GM18868 (cell line): ENCODE measurements at regions not wholly inside any gene's neighbourhood (a gene's known extent, or its start where the extent isn't known, plus 50 kb on each side); places are given as distances from the start of the nearest gene placed in this dataset.
A peak's percentile ranks its signal among the peaks of the same experiment; 100 is the strongest.

Experiments used
- ATAC-seq: cut with Tn5 transposase; IDR thresholded peaks from one replicate; pipeline ENCODE4 v1.9.1; 2021; ENCODE audit warnings: mild to moderate bottlenecking, moderate library complexity; ENCODE audit not compliant: unreplicated experiment

- ATAC-seq = no peak
Observed at GRCh38 chr14:42113358-42114069, 506.8 kb downstream of the LRFN5 start.

- no peak for ATAC-seq
Observed at GRCh38 chr14:42112108-42112507, 505.4 kb downstream of the LRFN5 start.

DNA sequence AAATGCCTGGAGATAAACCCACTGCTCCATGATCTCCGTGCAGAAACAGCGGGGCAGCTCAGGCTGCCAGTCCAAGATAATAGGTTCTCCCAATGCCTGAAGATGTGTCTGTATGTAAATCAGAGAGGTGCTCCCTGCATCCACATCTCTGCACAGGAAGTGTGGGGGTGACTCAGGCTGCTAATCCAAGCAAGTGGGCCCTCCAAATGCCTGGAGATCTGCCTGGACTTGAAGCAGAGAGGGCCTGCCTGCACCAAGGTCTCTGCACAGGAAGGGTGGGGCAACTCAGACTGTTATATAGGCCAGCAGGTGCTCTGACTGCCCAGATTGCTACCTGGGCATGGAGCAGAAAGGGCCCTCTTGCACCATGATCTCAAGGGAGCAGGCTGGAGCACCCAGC lies 504.7 kb downstream of the LRFN5 start:
- no peak for ATAC-seq

DNA sequence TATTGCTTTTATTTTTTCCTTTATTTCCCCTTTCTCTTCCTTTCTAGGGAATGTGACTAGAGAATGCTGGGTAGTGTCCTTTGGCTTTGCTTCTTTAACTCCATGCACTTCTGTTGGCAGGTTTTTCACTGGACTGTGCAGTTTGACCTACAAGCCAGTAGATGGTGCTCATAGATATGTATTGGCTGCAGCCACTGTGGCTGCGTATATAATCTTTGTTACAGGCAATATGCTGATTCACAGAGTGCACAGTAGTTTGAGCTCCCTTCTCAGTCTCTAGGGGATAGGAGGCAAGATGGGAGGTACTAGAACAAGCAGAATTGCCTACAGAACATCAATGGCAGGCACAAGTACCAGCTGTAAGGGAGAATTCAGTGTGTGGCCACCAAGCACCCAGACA lies 503.5 kb downstream of the LRFN5 start:
- ATAC-seq = peak; percentile 90

DNA sequence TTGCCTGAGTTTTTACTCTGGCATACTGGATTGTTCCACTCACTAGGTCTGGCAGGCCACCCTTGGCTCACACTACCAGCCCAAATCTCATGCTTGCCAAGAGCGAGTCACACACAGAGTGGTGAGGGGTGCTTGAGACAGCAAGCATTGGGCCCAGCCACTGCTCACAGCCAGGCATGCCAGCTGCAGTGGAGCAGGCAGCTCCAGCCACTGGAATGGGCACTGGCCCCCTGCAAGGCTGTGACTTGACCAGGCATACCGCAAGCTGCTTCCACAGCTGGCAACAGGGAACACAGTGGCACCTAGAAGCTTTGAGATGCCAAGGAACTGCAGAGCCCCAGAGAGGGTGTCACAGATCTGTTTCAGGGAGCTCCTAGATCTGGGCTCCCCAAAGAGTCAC lies 488.5 kb downstream of the LRFN5 start:
- no peak for ATAC-seq

- no peak for ATAC-seq
Observed at GRCh38 chr14:42090122-42090521, 483.4 kb downstream of the LRFN5 start.

- no peak for ATAC-seq
Observed at GRCh38 chr14:42079911-42080310, 473.2 kb downstream of the LRFN5 start.

GRCh38 chr14:42078345-42078744 lies 471.7 kb downstream of the LRFN5 start:
- ATAC-seq = no peak

- ATAC-seq = no peak
Observed at GRCh38 chr14:42070031-42070430, 463.4 kb downstream of the LRFN5 start.

- no peak for ATAC-seq
Observed at GRCh38 chr14:42057111-42057510, 450.4 kb downstream of the LRFN5 start.

DNA sequence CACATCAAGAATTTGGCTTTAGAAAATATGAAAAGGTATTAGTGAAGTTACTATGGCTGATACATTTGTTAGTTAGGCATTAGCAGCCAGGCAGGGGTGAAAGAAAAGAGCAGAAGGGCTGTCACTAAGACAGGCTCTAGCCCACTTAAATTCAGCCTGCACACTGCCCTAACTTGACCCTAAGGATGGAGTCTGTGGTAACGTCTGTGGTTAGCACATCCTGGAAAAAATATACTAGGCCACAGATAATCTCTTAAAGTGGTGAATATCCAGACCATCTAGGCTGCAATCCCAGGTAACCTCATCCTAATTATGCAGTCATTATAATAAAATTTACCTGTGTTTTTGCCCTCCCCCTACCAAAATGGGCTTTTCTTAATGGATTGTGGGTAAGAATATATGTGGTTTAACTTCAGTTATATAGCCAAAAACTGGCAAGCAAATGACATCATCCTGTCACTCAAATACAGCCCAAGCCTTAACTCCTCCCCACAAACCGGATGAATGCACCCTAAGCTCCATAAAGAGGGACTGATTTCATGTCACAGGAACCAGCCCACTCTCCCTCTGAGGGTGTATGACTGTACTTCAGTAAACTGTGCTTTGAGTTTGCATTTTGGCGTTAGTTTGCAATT lies 440.9 kb downstream of the LRFN5 start:
- no peak for ATAC-seq

DNA sequence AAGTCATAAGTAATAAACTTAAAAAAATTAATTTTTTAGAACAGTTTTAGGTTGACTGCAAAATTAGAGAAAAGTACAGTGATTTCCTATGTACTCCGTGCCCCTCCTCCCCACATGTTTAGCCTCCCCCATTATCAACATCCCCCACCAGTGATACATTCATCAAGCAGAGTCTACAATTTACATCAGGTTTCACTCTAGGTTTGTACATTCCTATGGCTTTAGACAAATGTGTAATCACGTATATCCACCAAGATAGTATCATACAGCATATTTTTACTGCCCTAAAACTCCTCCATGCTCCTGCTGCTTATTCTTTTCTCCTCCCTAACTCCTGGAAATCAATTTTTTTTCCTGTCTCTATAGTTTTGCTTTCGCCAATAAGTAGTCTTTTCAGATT lies 438.7 kb downstream of the LRFN5 start:
- ATAC-seq = no peak

DNA sequence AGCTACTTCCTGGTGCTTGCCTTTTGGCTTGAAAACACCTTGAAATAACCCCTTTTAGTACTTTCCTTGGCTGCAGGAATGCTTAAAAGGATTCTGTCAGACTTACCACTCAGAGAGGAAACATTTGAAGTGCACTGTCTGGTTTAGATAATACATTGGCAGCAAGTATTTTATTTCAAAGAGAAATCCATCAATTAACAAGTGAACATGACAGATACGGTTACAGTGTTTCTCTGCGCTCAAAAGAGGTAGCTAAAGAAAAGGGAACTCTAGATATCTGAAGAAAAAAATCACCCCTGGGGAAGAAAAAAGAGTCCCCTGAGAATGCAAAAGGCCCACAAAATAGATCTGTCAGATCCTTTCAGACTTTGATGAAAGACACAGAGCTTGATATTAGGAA lies 421.9 kb downstream of the LRFN5 start:
- ATAC-seq = no peak

DNA sequence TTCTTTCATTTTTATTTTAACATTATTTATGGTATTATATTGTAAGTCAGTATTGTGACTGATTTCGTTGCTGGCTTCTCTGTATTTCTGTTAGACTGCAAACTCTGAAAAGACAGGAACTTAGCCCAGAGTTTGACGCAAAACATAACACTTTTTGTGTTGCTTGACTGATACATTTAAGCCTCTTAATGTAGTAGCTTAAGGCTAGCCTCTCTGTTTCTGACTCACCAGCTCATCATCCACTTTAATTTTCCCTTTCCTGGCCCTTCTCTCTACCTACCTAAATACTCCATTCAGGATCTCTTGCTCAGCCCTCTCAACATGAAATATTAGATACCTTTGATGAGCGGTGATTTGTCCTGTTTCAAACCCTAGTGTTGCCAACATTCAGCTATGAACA lies 420.6 kb downstream of the LRFN5 start:
- no peak for ATAC-seq

- ATAC-seq = no peak
Observed at GRCh38 chr14:42023452-42023851, 416.8 kb downstream of the LRFN5 start.

- ATAC-seq = no peak
Observed at GRCh38 chr14:42014301-42014700, 407.6 kb downstream of the LRFN5 start.

DNA sequence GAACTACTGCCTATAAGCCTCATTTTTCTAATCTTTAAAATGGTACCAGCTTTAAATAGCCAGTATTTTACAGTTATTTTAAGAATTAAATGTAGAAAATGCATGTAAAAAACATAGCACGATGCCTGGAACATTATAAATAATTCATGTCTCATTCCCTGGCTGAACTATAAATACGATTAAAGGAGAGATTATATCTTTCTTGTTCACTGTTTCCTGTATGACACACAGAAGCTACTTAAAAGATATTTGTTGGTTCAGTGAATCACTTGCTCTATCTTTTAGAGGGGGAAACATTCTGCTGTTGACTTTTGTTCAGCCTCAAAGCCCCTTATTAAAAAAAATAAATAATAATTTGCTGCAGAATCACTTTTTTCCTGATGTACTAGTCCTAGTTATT lies 406.9 kb downstream of the LRFN5 start:
- no peak for ATAC-seq

DNA sequence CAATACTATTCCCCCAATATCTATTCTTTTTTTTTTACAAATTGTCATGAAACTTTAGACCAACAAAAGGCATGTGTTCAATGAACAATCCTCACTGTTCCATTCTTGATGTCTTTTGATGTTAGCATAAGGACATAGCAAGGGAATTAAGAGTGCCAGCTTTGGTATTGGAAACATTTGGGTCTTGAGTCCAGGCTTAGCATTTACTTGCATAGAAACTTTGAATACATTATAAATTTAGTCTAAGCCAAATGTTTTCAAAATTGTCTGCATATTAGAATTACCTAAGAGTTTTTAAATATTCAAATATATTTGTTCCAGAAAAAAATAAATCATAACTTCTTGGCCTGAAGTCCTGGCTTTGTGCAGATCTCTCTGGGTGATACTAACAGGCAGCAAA lies 406.5 kb downstream of the LRFN5 start:
- no peak for ATAC-seq

GRCh38 chr14:42011221-42011620 lies 404.5 kb downstream of the LRFN5 start:
- peak; percentile 86 for ATAC-seq

GRCh38 chr14:42004321-42004720 lies 397.6 kb downstream of the LRFN5 start:
- no peak for ATAC-seq

DNA sequence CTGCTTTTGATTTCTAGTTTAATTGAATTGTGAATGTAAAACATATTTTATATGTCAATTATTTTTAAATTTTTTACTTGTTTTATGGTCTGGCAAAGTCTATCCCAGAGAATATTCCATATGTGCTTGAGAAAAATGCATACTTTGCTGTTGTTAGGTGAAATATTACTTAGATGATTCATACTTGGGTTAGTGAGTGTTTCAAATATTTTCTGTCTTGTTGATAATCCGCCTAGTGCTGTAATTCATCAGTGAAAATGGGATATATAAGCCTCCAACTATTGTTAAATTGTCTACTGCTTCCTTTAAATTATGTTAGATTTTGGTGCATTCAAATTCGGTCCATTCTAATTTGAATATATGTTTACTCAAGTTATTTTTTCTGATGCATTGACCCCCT lies 395.5 kb downstream of the LRFN5 start:
- ATAC-seq = no peak

- ATAC-seq = no peak
Observed at GRCh38 chr14:42001431-42001830, 394.8 kb downstream of the LRFN5 start.

DNA sequence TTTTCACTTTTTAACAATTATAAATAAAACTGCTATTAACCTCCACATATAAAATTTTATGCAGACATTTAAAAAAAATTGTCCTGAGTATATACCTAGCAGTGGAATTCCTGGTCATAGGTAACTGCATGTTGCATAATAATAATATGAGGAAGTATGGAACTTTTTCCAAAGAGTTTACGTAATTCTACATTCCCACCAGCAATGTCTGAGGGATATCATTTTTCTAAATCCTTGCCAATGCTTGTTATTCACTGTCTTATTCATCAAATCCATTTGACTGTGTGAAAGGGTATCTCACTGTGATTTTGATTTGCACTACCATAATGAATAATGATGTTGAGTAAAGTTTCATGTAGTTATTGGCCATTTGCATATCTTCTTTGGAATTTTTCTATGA lies 393.8 kb downstream of the LRFN5 start:
- no peak for ATAC-seq
